ENCODE measurements at regions not wholly inside any gene's neighbourhood (a gene's known extent, or its start where the extent isn't known, plus 50 kb on each side); places are given as distances from the start of the nearest gene placed in this dataset.

GRCh38 chr12:73383584-73384222, 1111.5 kb downstream of the TRHDE start:
- no peak for TF ChIP-seq CTCF (conservative IDR thresholded peaks at IDR 0.05; ENCODE audit: low read depth, low read length)
- no peak overlapping the region for H3K4me3 ChIP-seq (ENCODE audit: low read length)
- DNase-seq (ENCODE audit: low read depth), result no peak

- no peak for DNase-seq (ENCODE audit: low read depth)
- TF ChIP-seq CTCF (conservative IDR thresholded peaks at IDR 0.05; ENCODE audit: low read depth, low read length), result no peak
- no peak overlapping the region for H3K4me3 ChIP-seq (ENCODE audit: low read length)
Observed at GRCh38 chr12:73384592-73384991, 1112.4 kb downstream of the TRHDE start.

- TF ChIP-seq CTCF (conservative IDR thresholded peaks at IDR 0.05; ENCODE audit: low read depth, low read length), result no peak
- no peak for DNase-seq (ENCODE audit: low read depth)
- H3K4me3 ChIP-seq (ENCODE audit: low read length), result no peak overlapping the region
Observed at GRCh38 chr12:73390261-73390660, 1118.1 kb downstream of the TRHDE start.

- H3K4me3 ChIP-seq (ENCODE audit: low read length), result no peak overlapping the region
- TF ChIP-seq CTCF (conservative IDR thresholded peaks at IDR 0.05; ENCODE audit: low read depth, low read length), result no peak
- DNase-seq (ENCODE audit: low read depth), result no peak
Observed at GRCh38 chr12:73413051-73413450, 1124.6 kb upstream of the ATXN7L3B start.

GRCh38 chr12:73413974-73414373, 1123.7 kb upstream of the ATXN7L3B start:
- TF ChIP-seq CTCF (conservative IDR thresholded peaks at IDR 0.05; ENCODE audit: low read depth, low read length), result no peak
- no peak for DNase-seq (ENCODE audit: low read depth)
- no peak overlapping the region for H3K4me3 ChIP-seq (ENCODE audit: low read length)

- H3K4me3 ChIP-seq (ENCODE audit: low read length), result no peak overlapping the region
- DNase-seq (ENCODE audit: low read depth), result no peak
- TF ChIP-seq CTCF (conservative IDR thresholded peaks at IDR 0.05; ENCODE audit: low read depth, low read length), result no peak
Observed at GRCh38 chr12:73414926-73415325, 1122.7 kb upstream of the ATXN7L3B start.

GRCh38 chr12:73418541-73418940, 1119.1 kb upstream of the ATXN7L3B start:
- H3K4me3 ChIP-seq (ENCODE audit: low read length), result no peak overlapping the region
- TF ChIP-seq CTCF (conservative IDR thresholded peaks at IDR 0.05; ENCODE audit: low read depth, low read length), result no peak
- no peak for DNase-seq (ENCODE audit: low read depth)

All from retinal pigment epithelial cell (primary cell).